ENCODE measurements at regions not wholly inside any gene's neighbourhood (a gene's known extent, or its start where the extent isn't known, plus 50 kb on each side); places are given as distances from the start of the nearest gene placed in this dataset.

DNA sequence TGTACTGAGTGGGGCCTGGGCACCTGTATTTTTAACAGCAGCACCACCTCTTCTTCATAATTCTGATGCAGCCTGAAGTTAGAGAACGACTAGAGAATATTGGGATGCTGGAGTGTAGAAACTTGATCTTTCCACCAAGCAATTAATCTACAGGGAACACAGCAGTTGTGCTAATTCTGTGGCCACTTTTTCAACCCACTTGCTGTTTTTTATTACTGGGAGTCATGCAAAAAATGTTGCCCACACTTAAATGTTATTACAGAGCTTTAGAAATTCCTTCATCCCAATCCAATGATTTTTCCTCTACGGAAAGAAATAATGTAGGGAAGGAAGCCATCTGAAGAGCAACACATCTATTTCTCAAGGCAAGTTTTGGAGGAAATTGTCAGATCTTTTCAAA is 190.9 kb upstream of the TUT7 start:
- no peaks in the 10 kb centered on the region for H3K9me3 ChIP-seq
- H3K4me3 ChIP-seq: no peak overlapping the region
- TF ChIP-seq, protein P1, sequence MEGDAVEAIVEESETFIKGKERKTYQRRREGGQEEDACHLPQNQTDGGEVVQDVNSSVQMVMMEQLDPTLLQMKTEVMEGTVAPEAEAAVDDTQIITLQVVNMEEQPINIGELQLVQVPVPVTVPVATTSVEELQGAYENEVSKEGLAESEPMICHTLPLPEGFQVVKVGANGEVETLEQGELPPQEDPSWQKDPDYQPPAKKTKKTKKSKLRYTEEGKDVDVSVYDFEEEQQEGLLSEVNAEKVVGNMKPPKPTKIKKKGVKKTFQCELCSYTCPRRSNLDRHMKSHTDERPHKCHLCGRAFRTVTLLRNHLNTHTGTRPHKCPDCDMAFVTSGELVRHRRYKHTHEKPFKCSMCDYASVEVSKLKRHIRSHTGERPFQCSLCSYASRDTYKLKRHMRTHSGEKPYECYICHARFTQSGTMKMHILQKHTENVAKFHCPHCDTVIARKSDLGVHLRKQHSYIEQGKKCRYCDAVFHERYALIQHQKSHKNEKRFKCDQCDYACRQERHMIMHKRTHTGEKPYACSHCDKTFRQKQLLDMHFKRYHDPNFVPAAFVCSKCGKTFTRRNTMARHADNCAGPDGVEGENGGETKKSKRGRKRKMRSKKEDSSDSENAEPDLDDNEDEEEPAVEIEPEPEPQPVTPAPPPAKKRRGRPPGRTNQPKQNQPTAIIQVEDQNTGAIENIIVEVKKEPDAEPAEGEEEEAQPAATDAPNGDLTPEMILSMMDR (IDR thresholded peaks at IDR 0.05): no peak
- H3K27ac ChIP-seq: no peak overlapping the region
- H3K27me3 ChIP-seq: no peaks in the 10 kb centered on the region
- no peaks in the 10 kb centered on the region for H3K4me1 ChIP-seq
- intact Hi-C loops (cut with DNase I): no loop called here
- H3K36me3 ChIP-seq: no peaks in the 10 kb centered on the region
- DNase-seq (ENCODE audit: low spot score in 2 of 2): no peak

DNA sequence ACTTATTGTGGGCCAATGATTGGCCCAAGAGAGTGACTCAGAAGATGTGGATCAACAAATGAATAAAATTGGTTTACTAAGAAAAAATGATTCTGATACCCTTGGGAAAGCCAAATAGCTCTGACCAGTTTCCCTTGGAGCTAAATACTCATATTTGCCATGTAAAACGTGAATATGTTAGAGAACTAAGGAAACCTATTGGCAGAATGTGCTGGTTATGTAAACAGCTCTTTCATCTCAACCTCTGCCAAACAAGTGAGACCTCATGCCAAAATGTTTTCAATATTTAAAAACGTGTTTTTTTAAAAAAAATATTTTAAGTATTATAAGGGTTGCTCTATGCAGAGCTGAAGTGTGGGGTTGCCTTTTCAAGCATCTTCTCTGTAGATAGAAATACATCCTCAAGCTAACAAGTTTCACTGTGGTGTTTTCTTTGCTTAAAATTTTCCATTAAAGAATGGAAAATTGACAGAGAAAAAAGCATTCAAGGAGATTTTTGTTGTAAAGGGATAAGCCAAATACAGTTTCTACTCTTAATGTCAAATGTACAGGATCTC is 186.9 kb upstream of the TUT7 start:
- H3K27ac ChIP-seq: no peak overlapping the region
- no peak for DNase-seq (ENCODE audit: low spot score in 2 of 2)
- no peaks in the 10 kb centered on the region for H3K4me1 ChIP-seq
- H3K27me3 ChIP-seq: no peaks in the 10 kb centered on the region
- H3K36me3 ChIP-seq: no peaks in the 10 kb centered on the region
- H3K4me3 ChIP-seq: no peak overlapping the region
- intact Hi-C loops (cut with DNase I): no loop called here
- TF ChIP-seq, protein P1 (IDR thresholded peaks at IDR 0.05): no peak
- H3K9me3 ChIP-seq: no peaks in the 10 kb centered on the region

DNA sequence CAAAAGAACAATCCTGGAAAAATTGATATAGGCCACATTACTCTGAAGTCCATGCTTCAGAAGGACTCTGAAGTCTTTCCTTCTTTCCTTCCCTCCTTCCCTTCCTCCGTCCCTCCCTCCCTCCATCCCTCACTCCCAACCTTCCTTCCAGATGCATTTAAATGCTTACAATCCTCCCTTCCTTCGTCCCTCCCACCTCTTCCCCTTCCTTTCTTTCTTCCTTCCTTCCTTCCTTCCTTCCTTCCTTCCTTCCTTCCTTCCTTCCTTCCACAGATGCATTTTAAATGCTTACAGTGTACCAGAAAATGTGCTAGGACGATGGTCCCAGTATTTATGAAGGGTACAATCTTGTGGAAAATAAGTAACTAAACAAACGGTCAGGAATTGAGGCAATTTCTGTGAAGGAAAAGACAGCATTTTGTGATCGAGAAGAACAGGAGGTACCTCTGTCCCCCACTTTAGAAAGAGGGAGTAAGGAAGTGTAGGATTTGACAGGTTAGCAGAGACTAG is 181.3 kb upstream of the TUT7 start:
- Histone ChIP-seq H3K4me3 (no peak overlapping the region), H3K9me3 (no peaks in the 10 kb centered on the region), H3K36me3 (no peaks in the 10 kb centered on the region), H3K27ac (no peak overlapping the region), H3K4me1 (no peaks in the 10 kb centered on the region), H3K27me3 (no peaks in the 10 kb centered on the region)
- DNase-seq (ENCODE audit: low spot score in 2 of 2): no peak
- intact Hi-C loops (cut with DNase I): no loop called here
- TF ChIP-seq, protein P1 (IDR thresholded peaks at IDR 0.05): no peak

DNA sequence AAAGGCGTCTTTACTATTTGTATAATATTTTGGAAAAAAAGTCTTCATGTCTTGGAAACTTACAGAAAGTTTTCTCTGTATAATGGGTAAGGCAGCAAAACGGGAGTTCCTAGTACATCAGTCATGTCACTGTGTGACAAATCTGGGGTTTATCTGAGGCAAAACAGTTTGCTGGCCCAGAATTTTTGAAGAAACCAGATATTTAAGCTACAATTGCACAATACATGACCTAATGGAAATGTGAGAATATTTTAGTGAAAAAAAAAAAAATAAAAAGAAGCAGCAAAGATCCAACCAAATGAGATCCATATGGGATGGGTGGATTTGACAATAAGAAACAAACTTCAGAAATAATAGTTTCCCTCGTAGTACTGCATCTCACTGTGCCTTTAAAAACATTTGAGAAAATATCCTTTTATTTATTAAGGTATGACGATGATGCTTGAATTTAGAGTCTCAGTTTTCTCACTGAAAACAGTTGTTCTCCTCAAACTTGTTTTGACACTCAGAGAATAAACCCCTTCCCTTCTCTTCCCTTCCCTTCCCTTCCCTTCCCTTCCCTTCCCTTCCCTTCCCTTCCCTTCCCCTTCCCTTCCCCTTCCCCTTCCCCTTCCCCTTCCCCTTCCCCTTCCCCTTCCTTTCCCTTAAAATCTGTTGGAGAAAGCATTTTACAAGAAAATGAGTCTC is 180.5 kb upstream of the TUT7 start:
- no peak for DNase-seq (ENCODE audit: low spot score in 2 of 2)
- Histone ChIP-seq H3K36me3 (no peaks in the 10 kb centered on the region), H3K27me3 (no peaks in the 10 kb centered on the region), H3K27ac (no peak overlapping the region), H3K4me3 (no peak overlapping the region), H3K9me3 (no peaks in the 10 kb centered on the region), H3K4me1 (no peaks in the 10 kb centered on the region)
- TF ChIP-seq, protein P1 (IDR thresholded peaks at IDR 0.05): no peak
- intact Hi-C loops (cut with DNase I): no loop called here

DNA sequence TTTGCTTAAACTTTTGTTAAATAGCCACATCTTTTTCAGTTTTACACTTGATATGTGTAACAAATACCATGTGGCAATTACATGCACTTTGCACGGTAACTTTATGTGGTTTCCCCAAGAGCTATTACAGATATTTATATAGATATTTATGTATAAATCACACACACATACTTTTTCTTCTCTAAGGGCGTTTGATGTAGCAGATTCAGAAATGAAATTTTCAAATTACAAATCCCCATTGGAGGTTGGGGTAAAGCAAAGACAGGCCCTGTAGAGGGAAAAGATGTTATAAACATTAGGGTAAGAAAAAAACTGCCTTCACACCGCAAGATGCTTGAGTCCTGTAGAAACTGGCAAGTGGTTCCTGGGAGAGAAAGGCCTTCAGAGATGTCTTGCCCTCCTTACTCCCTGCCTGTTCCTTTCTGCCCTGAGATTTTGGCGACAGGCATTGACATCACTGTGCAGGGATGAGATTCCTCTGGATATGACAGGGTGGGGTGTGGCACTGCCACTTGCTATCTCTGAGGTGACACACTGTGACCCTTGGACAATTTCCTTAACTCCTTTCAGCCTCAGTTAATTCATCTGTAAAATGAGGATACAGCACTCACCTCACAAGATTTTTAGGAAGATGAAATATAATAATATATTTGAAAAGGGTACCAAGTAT is 177.9 kb upstream of the TUT7 start:
- no peaks in the 10 kb centered on the region for H3K36me3 ChIP-seq
- no peak for DNase-seq (ENCODE audit: low spot score in 2 of 2)
- TF ChIP-seq, protein P1 (IDR thresholded peaks at IDR 0.05): no peak
- no peak overlapping the region for H3K4me3 ChIP-seq
- no peaks in the 10 kb centered on the region for H3K27me3 ChIP-seq
- intact Hi-C loops (cut with DNase I): no loop called here
- H3K27ac ChIP-seq: no peak overlapping the region
- H3K4me1 ChIP-seq: no peaks in the 10 kb centered on the region
- H3K9me3 ChIP-seq: no peaks in the 10 kb centered on the region
